Breast epithelium (tissue), 3 donors: ENCODE measurements at regions not wholly inside any gene's neighbourhood (a gene's known extent, or its start where the extent isn't known, plus 50 kb on each side); places are given as distances from the start of the nearest gene placed in this dataset.

Experiments used
- CTCF ChIP-seq, 3 donors: fragments of 450-650 bp; IDR thresholded peaks; one replicate each; pipeline ENCODE4 v1.5.1; 2016 to 2017; ENCODE audit warnings: antibody characterized with exemption in 3 of 3, mild to moderate bottlenecking in 3 of 3, moderate library complexity in 3 of 3
- POLR2A ChIP-seq: fragments of 450-650 bp; IDR thresholded peaks from one replicate; pipeline ENCODE4 v1.6.1; 2016; ENCODE audit warnings: antibody characterized with exemption, mild to moderate bottlenecking, moderate library complexity
- POLR2AphosphoS5 ChIP-seq, 3 donors: sonication (generic); formaldehyde crosslinking; IDR thresholded peaks; one replicate each; pipeline ENCODE4 v1.6.1; 2017; ENCODE audit warnings: antibody characterized with exemption in 3 of 3

GRCh38 chr11:24206511-24206910 is 290.3 kb upstream of the LUZP2 start:
- TF ChIP-seq POLR2A (no peak), CTCF (IDR thresholded peaks at IDR 0.05) (no peak), POLR2AphosphoS5 (IDR thresholded peaks at IDR 0.05) (no peak)
